ENCODE measurements at regions not wholly inside any gene's neighbourhood (a gene's known extent, or its start where the extent isn't known, plus 50 kb on each side); places are given as distances from the start of the nearest gene placed in this dataset.

DNA sequence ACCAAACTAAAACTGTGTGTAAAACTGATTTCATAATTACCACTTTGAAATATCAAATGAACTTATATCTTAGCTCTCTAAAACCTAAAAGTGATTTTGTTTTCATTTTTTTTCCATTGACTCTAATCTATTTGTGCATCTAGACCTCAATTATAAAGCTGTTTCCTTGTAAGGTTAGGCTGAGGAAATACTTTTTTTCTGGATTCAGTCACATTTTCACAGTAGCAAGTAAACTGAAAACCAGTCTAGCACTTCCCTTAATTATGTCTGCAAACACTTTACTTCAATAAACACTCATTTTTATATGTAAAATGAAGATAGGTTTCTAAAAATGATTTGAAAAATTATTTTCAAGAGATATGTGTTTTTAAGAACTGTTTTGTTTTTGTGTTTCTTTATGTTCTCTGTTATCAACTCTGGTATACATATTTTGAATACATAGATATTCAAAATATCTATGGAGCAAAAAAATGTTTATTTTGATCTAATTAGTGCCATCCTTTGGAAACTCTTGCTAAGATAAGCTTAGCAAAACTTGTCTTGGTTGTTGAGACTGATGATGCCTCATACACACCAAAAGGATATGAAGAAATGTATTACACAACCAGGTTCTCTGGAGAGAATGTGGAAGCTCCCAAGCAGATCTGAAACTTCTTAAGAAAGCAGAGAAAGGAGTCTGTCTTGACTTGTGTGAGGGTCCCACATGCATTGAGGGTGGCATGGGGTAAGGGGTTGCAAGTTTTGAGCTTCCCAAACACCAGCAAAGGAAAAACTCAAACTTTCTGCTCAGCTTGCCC is 1887.4 kb downstream of the PCDH9 start:
- no peak for TF ChIP-seq EZH2 (IDR thresholded peaks at IDR 0.05; ENCODE audit: borderline replicate concordance)
- TF ChIP-seq, protein P1, sequence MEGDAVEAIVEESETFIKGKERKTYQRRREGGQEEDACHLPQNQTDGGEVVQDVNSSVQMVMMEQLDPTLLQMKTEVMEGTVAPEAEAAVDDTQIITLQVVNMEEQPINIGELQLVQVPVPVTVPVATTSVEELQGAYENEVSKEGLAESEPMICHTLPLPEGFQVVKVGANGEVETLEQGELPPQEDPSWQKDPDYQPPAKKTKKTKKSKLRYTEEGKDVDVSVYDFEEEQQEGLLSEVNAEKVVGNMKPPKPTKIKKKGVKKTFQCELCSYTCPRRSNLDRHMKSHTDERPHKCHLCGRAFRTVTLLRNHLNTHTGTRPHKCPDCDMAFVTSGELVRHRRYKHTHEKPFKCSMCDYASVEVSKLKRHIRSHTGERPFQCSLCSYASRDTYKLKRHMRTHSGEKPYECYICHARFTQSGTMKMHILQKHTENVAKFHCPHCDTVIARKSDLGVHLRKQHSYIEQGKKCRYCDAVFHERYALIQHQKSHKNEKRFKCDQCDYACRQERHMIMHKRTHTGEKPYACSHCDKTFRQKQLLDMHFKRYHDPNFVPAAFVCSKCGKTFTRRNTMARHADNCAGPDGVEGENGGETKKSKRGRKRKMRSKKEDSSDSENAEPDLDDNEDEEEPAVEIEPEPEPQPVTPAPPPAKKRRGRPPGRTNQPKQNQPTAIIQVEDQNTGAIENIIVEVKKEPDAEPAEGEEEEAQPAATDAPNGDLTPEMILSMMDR (IDR thresholded peaks at IDR 0.05; ENCODE audit: poor library complexity) = no peak
- no peak for TF ChIP-seq EZH2phosphoT487 (IDR thresholded peaks at IDR 0.05; ENCODE audit: low read depth, severe bottlenecking, unreplicated experiment)

DNA sequence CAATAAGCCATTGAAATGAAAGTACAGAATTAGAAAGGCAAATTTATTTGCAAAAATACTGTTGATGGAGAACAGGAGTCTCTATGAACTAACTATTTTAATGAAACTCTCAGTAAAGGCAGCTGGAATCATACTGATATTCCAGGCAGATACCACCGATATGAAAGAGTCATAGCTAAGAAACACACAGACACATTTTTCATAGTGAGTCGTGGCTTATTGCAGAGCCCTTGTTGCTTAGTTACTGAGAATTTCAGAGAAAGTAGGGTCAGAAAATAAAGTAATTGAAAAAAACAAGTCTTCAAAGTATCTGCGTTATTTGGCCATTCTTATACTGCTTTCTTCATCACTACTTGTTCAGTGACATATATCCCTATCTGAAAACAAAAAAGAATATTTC is 1890.9 kb downstream of the PCDH9 start:
- H3K9me2 ChIP-seq (replicated peaks; ENCODE audit: insufficient read depth) = no peaks in the 10 kb centered on the region
- WGBS (ENCODE audit: low lambda C conversion rate, missing lambda C conversion rate) = 82% methylated on average over 3 of the region's 3 CpGs

More for the DNA sequence above, 1887.4 kb downstream of the PCDH9 start:
- no peak overlapping the region for H2AFZ ChIP-seq
- H3K9me2 ChIP-seq (replicated peaks; ENCODE audit: insufficient read depth) = no peaks in the 10 kb centered on the region
- H4K20me1 ChIP-seq (ENCODE audit: insufficient read depth, poor library complexity, severe bottlenecking) = no peaks in the 10 kb centered on the region
- no peak for DNase-seq (ENCODE audit: low spot score)
- H3K4me1 ChIP-seq (ENCODE audit: insufficient read depth) = no peaks in the 10 kb centered on the region
- no peaks in the 10 kb centered on the region for H3K79me2 ChIP-seq
- no peak overlapping the region for H3K27ac ChIP-seq
- H3K36me3 ChIP-seq (replicated peaks; ENCODE audit: insufficient read depth, low read depth) = no peaks in the 10 kb centered on the region
- H3K4me3 ChIP-seq = no peak overlapping the region
- no peaks in the 10 kb centered on the region for H3K9me3 ChIP-seq (ENCODE audit: low read depth)
- no peak overlapping the region for H3K4me2 ChIP-seq
- H3K27me3 ChIP-seq = no peaks in the 10 kb centered on the region

DNA sequence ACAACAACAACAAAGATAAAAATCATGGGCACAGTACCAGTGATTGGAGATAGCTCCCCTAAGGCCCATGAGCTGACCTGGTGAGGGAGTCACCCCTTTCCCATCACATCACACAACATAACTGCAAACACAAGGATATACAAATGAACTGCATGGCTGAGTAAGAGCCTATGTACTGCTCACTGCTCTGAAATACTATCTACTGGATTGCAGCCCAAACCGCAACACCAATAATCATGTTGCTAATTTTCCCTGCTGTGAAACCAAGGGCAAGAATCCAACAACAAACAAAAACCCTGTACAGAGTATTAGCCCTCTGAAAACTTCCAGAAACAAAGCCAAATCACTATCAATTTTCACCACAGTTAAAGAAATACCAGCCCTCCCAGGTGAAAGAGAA is 1893.2 kb downstream of the PCDH9 start:
- H3K36me3 ChIP-seq (replicated peaks; ENCODE audit: insufficient read depth, low read depth) = no peaks in the 10 kb centered on the region
- no peaks in the 10 kb centered on the region for H3K27me3 ChIP-seq
- H3K9me3 ChIP-seq (ENCODE audit: low read depth) = no peaks in the 10 kb centered on the region
- no peak for TF ChIP-seq EZH2 (IDR thresholded peaks at IDR 0.05; ENCODE audit: borderline replicate concordance)
- TF ChIP-seq, protein P1 (IDR thresholded peaks at IDR 0.05; ENCODE audit: poor library complexity) = no peak
- no peak for TF ChIP-seq EZH2phosphoT487 (IDR thresholded peaks at IDR 0.05; ENCODE audit: low read depth, severe bottlenecking, unreplicated experiment)
- H3K79me2 ChIP-seq = no peaks in the 10 kb centered on the region
- 87% methylated on average over 1 of the region's 1 CpG for WGBS (ENCODE audit: low lambda C conversion rate, missing lambda C conversion rate)
- no peak overlapping the region for H2AFZ ChIP-seq
- H3K4me1 ChIP-seq (ENCODE audit: insufficient read depth) = no peaks in the 10 kb centered on the region
- H3K4me2 ChIP-seq = no peak overlapping the region
- H3K4me3 ChIP-seq = no peak overlapping the region
- no peak overlapping the region for H3K27ac ChIP-seq
- no peaks in the 10 kb centered on the region for H4K20me1 ChIP-seq (ENCODE audit: insufficient read depth, poor library complexity, severe bottlenecking)
- H3K9me2 ChIP-seq (replicated peaks; ENCODE audit: insufficient read depth) = no peaks in the 10 kb centered on the region
- no peak for DNase-seq (ENCODE audit: low spot score)

More for the DNA sequence above, 1890.9 kb downstream of the PCDH9 start:
- no peak for DNase-seq (ENCODE audit: low spot score)
- Histone ChIP-seq H3K27ac (no peak overlapping the region), H2AFZ (no peak overlapping the region), H3K27me3 (no peaks in the 10 kb centered on the region), H3K36me3 (replicated peaks; ENCODE audit: insufficient read depth, low read depth) (no peaks in the 10 kb centered on the region), H3K79me2 (no peaks in the 10 kb centered on the region), H3K4me3 (no peak overlapping the region), H3K4me1 (ENCODE audit: insufficient read depth) (no peaks in the 10 kb centered on the region), H3K9me3 (ENCODE audit: low read depth) (no peaks in the 10 kb centered on the region), H4K20me1 (ENCODE audit: insufficient read depth, poor library complexity, severe bottlenecking) (no peaks in the 10 kb centered on the region), H3K4me2 (no peak overlapping the region)
- TF ChIP-seq EZH2 (IDR thresholded peaks at IDR 0.05; ENCODE audit: borderline replicate concordance) (no peak), EZH2phosphoT487 (IDR thresholded peaks at IDR 0.05; ENCODE audit: low read depth, severe bottlenecking, unreplicated experiment) (no peak)
- TF ChIP-seq, protein P1 (IDR thresholded peaks at IDR 0.05; ENCODE audit: poor library complexity) = no peak

All from hepatocyte (in vitro differentiated cells).